ENCODE measurements at regions not wholly inside any gene's neighbourhood (a gene's known extent, or its start where the extent isn't known, plus 50 kb on each side); places are given as distances from the start of the nearest gene placed in this dataset.
"Not testable (repeated sequence)": the region's sequence is repeated elsewhere in the genome, so short reads cannot be mapped to it uniquely, and the experiment has no call there.

DNA sequence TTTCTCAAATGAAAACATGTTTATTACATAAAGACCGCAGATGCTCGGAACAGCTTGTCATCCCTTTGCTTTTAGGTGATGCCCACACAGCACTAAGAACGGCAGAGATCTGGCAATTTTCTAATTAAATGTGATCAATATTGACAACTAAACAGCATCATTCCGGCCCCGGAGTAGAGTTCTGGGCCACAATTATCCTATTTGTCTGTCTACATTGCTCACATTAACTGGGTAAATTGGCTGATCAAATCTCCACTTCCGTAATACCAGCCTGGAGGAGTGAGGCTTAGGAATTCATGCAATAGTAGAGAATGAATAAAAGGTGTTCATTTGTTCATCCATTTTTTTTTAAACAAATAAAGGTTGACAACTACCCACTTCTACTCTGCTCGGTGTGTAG, 245.1 kb upstream of the C9orf72 start:
- in situ Hi-C loops (cut with MboI; ENCODE audit: low sequenced_read_pairs) = no loop called here
- no peaks in the 10 kb centered on the region for H3K36me3 ChIP-seq (replicated peaks)
- no peaks in the 10 kb centered on the region for H3K9me3 ChIP-seq
- DNase-seq (ENCODE audit: low spot score in 2 of 2) = no peak
- no peak overlapping the region for H3K4me3 ChIP-seq
- H3K27me3 ChIP-seq (ENCODE audit: low read depth) = 0 out of 2 replicates have a peak, but pooled peaks cover 2% of the 10 kb centered on the region
- H3K4me1 ChIP-seq = no peaks in the 10 kb centered on the region

DNA sequence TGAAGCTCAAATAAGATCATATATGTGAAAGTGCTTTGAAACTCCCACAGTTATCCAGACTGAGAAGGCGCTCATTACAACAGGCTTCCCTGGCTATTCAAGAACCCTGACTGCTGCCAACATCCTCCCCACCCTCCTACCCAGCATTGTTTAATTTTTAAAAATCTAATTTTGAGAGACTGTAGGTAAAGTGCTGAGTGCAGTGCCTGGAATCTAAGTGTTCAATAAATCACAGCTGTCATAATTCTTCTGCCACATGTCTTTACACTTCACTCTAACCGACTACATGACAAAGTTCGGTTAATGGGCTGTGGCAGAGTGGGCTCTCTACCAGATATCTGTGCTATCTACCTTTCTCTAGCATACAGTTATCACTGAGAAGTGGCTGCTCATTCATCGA, 255.6 kb upstream of the C9orf72 start:
- H3K36me3 ChIP-seq (replicated peaks) = no peaks in the 10 kb centered on the region
- H3K9me3 ChIP-seq = no peaks in the 10 kb centered on the region
- H3K4me1 ChIP-seq = no peaks in the 10 kb centered on the region
- no peaks in the 10 kb centered on the region for H3K27me3 ChIP-seq (ENCODE audit: low read depth)
- in situ Hi-C loops (cut with MboI; ENCODE audit: low sequenced_read_pairs) = no loop called here
- DNase-seq (ENCODE audit: low spot score in 2 of 2) = no peak
- H3K4me3 ChIP-seq = no peak overlapping the region

DNA sequence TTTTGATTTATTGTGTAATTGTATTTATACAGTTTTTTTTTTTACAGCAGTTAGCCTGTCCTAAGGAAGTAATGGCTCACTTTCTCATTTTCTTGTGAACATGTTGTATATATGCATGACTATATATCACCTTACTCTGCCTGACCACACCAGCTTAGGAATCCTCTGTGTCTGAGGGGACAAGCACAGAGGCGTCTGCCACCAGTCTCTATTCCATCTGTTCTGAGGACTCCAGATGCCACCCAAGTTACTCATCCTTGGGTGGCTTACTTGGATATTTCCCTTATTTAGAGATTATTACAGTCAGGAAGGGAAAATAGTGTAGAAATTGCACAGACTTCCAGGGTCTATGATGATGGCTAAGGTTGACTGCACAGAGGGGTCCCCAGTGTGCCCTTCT, 256.3 kb upstream of the C9orf72 start:
- in situ Hi-C loops (cut with MboI; ENCODE audit: low sequenced_read_pairs) = no loop called here
- no peaks in the 10 kb centered on the region for H3K4me1 ChIP-seq
- H3K4me3 ChIP-seq = no peak overlapping the region

DNA sequence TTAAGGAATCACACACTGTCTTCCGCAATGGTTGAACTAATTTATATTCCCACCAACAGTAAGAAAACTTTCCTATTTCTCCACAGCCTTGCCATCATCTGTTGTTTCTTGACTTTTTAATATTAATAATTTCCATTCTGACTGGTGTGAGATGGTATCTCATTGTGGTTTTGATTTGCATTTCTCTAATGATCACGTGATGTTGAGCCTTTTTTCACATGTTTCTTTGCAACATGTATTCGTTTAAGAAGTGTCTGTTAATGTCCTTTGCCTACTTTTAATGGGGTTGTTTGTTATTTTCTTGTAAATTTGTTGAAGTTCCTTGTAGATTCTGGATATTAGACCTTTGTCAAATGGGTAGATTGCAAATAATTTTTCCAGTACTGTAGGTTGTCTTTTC, 258.8 kb upstream of the C9orf72 start:
- DNase-seq (ENCODE audit: low spot score in 2 of 2); H3K4me3 ChIP-seq; in situ Hi-C loops (cut with MboI; ENCODE audit: low sequenced_read_pairs); H3K9me3 ChIP-seq; H3K27me3 ChIP-seq (ENCODE audit: low read depth); H3K4me1 ChIP-seq; H3K36me3 ChIP-seq (replicated peaks): not testable (repeated sequence)

More for the DNA sequence above, 256.3 kb upstream of the C9orf72 start:
- Histone ChIP-seq H3K27me3 (ENCODE audit: low read depth) (no peaks in the 10 kb centered on the region), H3K36me3 (replicated peaks) (no peaks in the 10 kb centered on the region), H3K9me3 (no peaks in the 10 kb centered on the region)
- no peak for DNase-seq (ENCODE audit: low spot score in 2 of 2)

DNA sequence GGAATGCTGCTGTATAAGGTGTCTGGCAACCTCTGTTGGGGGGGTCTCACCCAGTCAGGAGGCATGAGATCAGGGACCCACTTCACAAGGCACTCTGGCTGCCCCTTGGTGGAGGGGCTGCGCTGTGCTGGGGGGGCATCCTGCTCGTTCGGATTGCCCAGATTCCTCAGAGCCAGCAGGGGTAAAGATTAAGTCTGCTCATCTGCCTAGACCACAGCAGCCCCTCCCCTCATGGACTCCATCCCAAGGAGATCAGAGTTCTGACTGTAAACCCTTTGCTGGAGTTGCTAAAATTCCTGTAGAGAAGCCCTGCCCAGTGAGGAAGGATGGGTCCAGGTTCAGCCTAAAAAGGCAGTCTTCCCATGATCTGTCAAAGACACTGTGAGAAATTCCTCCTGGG, 262.0 kb upstream of the C9orf72 start:
- DNase-seq (ENCODE audit: low spot score in 2 of 2) = no peak
- in situ Hi-C loops (cut with MboI; ENCODE audit: low sequenced_read_pairs) = no loop called here

DNA sequence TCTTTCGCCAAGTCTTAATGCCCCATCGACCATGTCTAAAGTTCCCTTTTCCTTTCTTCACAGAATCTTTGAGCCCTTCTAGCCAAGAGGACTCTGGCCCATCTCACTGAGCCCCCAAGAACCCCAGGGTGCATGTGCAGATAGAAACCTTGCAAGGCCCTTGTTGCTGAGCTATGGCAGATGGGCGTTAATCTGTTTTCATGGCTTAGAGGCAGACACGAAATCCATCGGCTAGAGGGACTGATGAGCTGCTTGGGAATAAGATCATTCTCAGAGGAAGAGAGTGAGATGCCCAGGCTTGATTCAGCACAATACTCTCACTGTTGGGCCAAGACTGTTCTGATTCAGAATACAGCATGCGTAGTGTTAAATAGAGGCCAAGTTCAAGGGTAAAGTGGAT, 262.5 kb upstream of the C9orf72 start:
- Histone ChIP-seq H3K4me1 (no peaks in the 10 kb centered on the region), H3K9me3 (no peaks in the 10 kb centered on the region), H3K4me3 (no peak overlapping the region), H3K36me3 (replicated peaks) (no peaks in the 10 kb centered on the region), H3K27me3 (ENCODE audit: low read depth) (no peaks in the 10 kb centered on the region)
- no peak for DNase-seq (ENCODE audit: low spot score in 2 of 2)
- in situ Hi-C loops (cut with MboI; ENCODE audit: low sequenced_read_pairs) = no loop called here

More for the DNA sequence above, 262.0 kb upstream of the C9orf72 start:
- no peaks in the 10 kb centered on the region for H3K4me1 ChIP-seq
- H3K36me3 ChIP-seq (replicated peaks) = no peaks in the 10 kb centered on the region
- H3K4me3 ChIP-seq = no peak overlapping the region
- H3K9me3 ChIP-seq = no peaks in the 10 kb centered on the region
- no peaks in the 10 kb centered on the region for H3K27me3 ChIP-seq (ENCODE audit: low read depth)

DNA sequence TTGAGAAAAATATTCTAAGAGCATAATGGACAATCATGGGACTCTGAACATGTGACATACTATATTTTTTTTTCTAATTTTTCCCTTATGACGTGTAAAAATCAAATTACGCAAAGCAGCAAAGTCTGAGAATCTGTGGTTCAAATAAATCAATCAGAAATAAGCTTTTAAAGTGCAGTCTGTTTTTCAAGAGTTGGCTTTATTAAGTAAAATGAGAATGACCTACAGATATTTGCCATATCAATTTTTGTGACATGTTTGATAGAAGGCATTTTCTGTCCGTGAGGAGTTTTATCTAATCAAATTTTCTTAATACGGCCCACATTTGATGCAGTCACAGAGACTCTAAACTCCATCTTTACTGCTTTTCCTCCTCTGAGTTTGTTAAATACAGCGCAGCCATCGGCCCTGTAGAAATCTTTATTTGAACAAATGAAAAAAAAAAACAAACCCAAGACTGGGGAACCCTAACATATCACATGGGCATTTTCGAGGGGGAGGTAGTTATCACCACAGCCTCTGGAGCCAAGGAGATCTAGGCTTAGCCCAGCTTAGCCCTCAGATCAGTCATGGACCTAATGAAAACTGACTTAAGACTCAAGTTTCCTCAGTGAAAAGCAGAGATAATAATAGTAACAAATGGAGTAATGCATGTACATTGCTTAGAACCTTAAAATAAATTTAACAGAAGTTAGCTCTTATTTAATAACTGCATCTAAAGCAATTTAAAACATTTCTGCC, 263.6 kb upstream of the C9orf72 start:
- no peaks in the 10 kb centered on the region for H3K9me3 ChIP-seq
- no peak overlapping the region for H3K4me3 ChIP-seq
- in situ Hi-C loops (cut with MboI; ENCODE audit: low sequenced_read_pairs) = no loop called here
- no peaks in the 10 kb centered on the region for H3K36me3 ChIP-seq (replicated peaks)
- no peak for DNase-seq (ENCODE audit: low spot score in 2 of 2)
- no peaks in the 10 kb centered on the region for H3K27me3 ChIP-seq (ENCODE audit: low read depth)
- H3K4me1 ChIP-seq = no peaks in the 10 kb centered on the region

DNA sequence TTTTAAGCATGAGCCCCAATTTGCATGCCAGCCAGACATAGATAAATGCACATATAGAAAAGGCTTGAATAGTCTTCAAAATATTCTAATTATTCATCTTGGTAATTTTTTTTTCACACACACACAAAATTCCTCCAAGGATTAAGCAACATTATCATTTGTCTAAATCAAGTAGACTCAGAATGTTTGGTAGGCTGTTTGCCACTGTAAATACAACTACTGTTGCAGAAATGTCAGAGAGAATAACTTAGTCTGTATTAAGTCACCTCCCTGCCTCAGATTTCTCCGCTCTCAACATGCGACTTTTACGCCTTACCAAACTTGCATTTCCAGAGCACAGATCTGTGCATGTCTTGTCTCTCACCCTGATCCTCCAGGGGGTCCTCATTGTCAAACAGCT, 265.6 kb upstream of the C9orf72 start:
- no peak for DNase-seq (ENCODE audit: low spot score in 2 of 2)
- Histone ChIP-seq H3K4me1 (no peaks in the 10 kb centered on the region), H3K9me3 (no peaks in the 10 kb centered on the region), H3K4me3 (no peak overlapping the region), H3K27me3 (ENCODE audit: low read depth) (no peaks in the 10 kb centered on the region), H3K36me3 (replicated peaks) (no peaks in the 10 kb centered on the region)
- in situ Hi-C loops (cut with MboI; ENCODE audit: low sequenced_read_pairs) = no loop called here

DNA sequence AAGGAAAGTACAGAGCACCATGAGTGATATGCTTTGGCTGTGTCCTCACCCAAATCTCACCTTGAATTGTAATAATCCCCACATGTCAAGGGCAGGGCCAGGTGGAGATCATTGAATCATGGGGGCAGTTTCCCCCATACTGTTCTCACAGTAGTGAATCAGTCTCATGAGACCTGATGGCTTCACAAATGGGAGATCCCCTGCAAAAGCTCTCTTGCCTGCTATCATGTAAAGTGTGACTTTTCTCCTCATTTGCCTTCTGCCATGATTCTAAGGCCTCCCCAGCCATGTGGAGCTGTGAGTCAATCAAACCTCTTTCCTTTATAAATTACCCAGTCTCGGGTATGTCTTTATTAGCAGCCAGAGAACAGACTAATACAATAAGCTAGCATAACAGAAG, 266.5 kb upstream of the C9orf72 start:
- in situ Hi-C loops (cut with MboI; ENCODE audit: low sequenced_read_pairs); DNase-seq (ENCODE audit: low spot score in 2 of 2); H3K9me3 ChIP-seq; H3K4me3 ChIP-seq; H3K27me3 ChIP-seq (ENCODE audit: low read depth); H3K4me1 ChIP-seq; H3K36me3 ChIP-seq (replicated peaks): not testable (repeated sequence)

DNA sequence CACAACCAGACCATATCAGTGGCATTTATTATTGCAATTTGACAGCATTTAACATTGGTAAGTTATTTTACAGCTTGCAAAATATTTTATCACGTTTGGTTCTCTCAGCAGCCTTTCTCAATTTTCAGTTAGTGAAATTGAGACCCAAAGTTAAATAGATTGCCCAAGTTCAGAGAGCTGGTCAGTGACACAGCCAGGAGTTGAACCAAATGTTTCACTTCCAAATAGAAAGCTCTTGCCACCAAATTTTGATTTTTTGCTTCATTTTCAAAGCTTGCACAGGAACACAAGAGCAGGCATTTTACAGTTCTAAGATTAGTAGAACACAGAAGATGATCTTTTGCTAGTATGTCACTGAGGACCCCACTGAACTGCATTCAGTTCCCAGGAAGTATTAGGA, 271.5 kb upstream of the C9orf72 start:
- Histone ChIP-seq H3K27me3 (ENCODE audit: low read depth) (no peaks in the 10 kb centered on the region; the same call in 1 of the 2 replicates), H3K4me1 (no peaks in the 10 kb centered on the region), H3K9me3 (no peaks in the 10 kb centered on the region), H3K4me3 (no peak overlapping the region), H3K36me3 (replicated peaks) (no peaks in the 10 kb centered on the region)
- no peak for DNase-seq (ENCODE audit: low spot score in 2 of 2)
- in situ Hi-C loops (cut with MboI; ENCODE audit: low sequenced_read_pairs) = no loop called here

DNA sequence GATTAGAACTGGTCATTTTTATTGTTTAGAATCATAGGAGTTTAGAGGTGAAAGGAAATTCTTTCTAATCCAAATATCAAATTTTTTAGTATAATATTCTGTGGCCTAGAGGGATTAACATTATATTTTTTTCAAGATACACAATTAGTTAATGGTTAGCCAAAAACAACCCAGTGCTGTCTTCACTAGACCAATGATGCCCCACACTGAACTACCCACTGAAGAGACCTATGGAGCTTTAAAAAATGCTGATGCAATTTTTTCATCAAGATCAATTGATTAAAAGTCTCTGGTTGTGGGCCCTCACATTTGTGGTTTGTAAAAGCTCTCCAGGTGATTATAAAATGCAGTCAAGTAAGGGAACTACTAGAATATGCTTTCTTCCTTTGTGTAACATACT, 274.1 kb upstream of the C9orf72 start:
- no peaks in the 10 kb centered on the region for H3K4me1 ChIP-seq
- no peak for DNase-seq (ENCODE audit: low spot score in 2 of 2)
- H3K27me3 ChIP-seq (ENCODE audit: low read depth) = no peaks in the 10 kb centered on the region; the same call in 1 of the 2 replicates
- no peaks in the 10 kb centered on the region for H3K9me3 ChIP-seq
- H3K4me3 ChIP-seq = no peak overlapping the region
- no peaks in the 10 kb centered on the region for H3K36me3 ChIP-seq (replicated peaks)
- in situ Hi-C loops (cut with MboI; ENCODE audit: low sequenced_read_pairs) = no loop called here

DNA sequence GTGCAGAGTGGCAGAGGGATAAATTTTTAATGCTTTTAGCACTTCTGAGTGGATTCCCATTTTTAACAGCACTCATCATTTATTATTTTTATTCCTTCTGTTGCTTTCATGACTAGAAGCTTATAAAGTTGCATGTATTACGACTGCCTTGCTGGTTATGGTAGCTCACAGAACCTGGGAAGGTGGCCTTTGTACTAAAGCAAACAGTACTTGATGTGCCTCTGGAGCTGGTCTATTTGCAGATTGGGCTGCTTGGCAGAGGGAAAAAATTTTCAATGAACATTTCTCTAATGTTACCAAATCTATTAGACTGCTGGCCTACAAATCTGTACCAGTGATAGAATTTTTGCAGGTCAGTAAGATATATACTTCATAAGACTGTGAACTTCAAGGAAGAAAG, 274.5 kb upstream of the C9orf72 start:
- Histone ChIP-seq H3K4me3 (no peak overlapping the region), H3K9me3 (no peaks in the 10 kb centered on the region), H3K4me1 (no peaks in the 10 kb centered on the region), H3K27me3 (ENCODE audit: low read depth) (no peaks in the 10 kb centered on the region; the same call in 1 of the 2 replicates), H3K36me3 (replicated peaks) (no peaks in the 10 kb centered on the region)
- no peak for DNase-seq (ENCODE audit: low spot score in 2 of 2)
- in situ Hi-C loops (cut with MboI; ENCODE audit: low sequenced_read_pairs) = no loop called here

DNA sequence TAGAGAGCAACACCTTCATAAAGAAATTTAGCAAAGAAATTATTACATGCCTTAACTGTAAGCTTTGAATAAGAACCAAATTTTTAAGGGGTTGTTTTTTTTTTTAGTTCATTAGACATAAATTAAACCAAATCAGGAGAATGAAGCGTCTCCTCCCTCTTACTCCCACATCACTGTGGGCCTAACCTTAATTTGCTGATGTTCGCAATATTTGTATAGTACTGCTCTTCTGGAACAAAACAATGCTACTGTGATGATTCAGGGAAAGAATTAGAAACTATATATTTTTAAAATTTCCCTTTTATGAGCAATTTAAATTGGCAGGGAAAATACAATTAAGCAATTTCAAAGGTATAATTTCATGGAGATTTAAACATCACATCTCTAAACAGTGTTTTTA, 275.0 kb upstream of the C9orf72 start:
- DNase-seq (ENCODE audit: low spot score in 2 of 2) = no peak
- H3K4me3 ChIP-seq = no peak overlapping the region
- no peaks in the 10 kb centered on the region for H3K36me3 ChIP-seq (replicated peaks)
- no peaks in the 10 kb centered on the region; the same call in 1 of the 2 replicates for H3K27me3 ChIP-seq (ENCODE audit: low read depth)
- H3K4me1 ChIP-seq = no peaks in the 10 kb centered on the region
- in situ Hi-C loops (cut with MboI; ENCODE audit: low sequenced_read_pairs) = no loop called here
- H3K9me3 ChIP-seq = no peaks in the 10 kb centered on the region

DNA sequence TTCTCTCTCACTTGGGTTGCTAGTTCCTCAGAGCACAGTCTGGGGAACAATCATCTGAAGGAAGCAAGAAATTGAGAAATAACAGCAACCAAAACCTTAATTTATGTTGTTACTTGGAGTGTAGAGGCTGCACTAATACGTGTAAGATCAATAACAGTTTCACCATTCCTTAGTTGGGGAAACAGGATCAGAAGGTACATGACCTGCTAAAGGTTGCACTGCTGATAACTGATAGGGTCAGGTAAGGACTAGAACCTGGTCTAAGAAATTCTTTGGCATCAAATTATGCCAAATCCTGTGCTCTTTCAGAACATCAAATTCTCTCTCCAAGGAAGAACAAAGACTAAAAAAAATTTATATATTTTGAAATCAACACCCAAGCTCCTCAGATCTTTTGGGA, 278.6 kb upstream of the C9orf72 start:
- H3K27me3 ChIP-seq (ENCODE audit: low read depth) = no peaks in the 10 kb centered on the region; the same call in 1 of the 2 replicates
- no peaks in the 10 kb centered on the region for H3K9me3 ChIP-seq
- H3K36me3 ChIP-seq (replicated peaks) = no peaks in the 10 kb centered on the region
- H3K4me3 ChIP-seq = no peak overlapping the region
- in situ Hi-C loops (cut with MboI; ENCODE audit: low sequenced_read_pairs) = no loop called here
- H3K4me1 ChIP-seq = no peaks in the 10 kb centered on the region
- no peak for DNase-seq (ENCODE audit: low spot score in 2 of 2)

DNA sequence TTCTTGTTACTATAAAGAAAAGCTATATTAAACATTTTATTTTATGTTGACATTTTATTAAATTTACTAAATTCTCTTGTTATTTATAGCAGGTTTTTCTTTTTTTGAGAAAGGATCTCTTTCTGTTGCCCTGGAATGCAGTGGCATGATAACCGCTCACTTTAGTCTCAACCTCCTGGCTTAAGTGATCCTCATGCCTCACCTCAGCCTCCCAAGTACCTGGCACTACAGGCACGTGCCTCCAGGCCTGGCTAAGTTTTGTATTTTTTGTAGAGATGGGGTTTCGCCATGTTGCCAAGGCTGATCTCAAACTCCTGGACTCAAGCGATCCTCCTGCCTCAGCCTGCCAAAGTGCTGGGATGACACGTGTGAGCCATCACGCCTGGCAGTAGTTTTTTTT, 280.2 kb upstream of the C9orf72 start:
- DNase-seq (ENCODE audit: low spot score in 2 of 2) = no peak
- in situ Hi-C loops (cut with MboI; ENCODE audit: low sequenced_read_pairs) = no loop called here
- H3K27me3 ChIP-seq (ENCODE audit: low read depth) = no peaks in the 10 kb centered on the region; the same call in 1 of the 2 replicates

More for the DNA sequence above, 280.2 kb upstream of the C9orf72 start:
- H3K9me3 ChIP-seq = no peaks in the 10 kb centered on the region
- H3K36me3 ChIP-seq (replicated peaks) = no peaks in the 10 kb centered on the region
- H3K4me3 ChIP-seq = no peak overlapping the region
- no peaks in the 10 kb centered on the region for H3K4me1 ChIP-seq

Measured in HAP-1 (cell line).